HG03159 (cell line): ENCODE measurements at regions not wholly inside any gene's neighbourhood (a gene's known extent, or its start where the extent isn't known, plus 50 kb on each side); places are given as distances from the start of the nearest gene placed in this dataset.

Experiments used
- ATAC-seq: cut with Tn5 transposase; IDR thresholded peaks from one replicate; pipeline ENCODE4 v1.9.1; 2021; ENCODE audit warnings: mild to moderate bottlenecking, moderate library complexity; ENCODE audit not compliant: unreplicated experiment

DNA sequence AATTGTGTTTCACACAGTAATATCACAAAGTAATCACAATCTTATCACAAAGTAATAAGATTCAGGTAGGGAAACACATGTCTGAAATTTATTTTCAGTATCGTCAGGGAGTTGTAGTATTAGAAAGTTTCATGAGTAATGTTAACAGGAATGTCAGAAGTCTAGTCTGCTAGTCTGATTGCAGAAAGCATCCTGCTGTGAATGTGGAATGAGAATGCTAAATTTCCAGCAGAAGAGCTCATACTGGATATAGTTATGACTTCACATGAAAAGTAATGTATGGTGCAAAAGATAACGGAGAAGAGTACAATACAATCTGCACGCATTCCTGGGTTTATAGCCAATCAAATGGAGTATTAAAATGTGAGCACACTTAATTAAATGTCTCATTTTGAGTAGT, 494.7 kb upstream of the SETBP1 start:
- no peak for ATAC-seq

DNA sequence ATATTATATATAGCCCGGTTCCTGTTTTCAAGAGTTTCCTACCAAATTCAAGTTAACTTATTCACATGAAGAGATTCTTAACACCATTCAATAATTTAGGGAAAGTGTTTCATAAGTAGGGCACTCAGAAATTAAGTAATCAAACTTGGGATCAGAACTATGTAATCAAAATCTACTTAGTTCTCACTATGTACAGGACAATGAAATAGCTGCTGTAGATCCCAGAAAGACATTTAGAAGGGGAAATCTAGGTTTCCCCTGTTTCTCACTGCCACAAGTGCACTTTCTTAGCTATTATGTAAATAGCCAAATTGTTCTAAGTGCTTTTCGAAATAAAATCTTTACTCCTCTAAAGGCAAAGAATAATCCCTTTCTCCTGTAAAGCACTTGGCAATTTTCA, 493.6 kb upstream of the SETBP1 start:
- ATAC-seq: no peak

DNA sequence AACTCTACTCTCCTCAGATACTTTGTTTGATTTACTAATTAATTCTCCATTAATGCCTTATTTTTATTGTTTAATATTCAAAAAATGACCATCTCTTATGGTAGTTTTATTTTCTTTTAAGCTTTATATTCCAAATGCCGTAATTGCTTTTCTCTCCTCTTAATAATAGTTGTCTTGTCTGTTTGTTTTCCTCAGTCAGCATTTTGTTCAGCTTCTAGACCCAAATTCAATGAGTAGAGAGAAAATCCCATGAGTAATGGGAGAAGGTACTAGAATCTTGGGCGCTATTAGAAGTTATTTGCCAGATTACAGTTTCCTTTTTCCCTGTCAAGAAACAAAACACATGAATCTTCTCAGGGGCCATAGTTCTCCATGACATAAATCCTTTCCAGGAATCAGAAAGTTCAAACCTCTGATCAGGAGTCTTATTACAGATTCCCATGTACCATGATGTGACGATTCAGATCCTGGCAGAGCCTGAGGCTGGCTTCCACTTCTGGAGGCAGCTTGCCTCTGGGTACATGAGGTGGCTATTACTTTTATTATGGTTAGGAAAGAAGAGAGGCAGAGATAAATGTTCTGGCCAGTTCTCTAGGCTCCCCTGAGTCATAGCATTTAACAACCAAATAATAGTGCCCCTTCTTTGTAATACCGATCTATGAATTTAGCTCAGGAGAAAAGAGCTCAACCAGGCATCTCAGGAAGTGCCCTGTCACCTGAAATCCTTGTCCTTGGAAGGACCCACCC, 485.1 kb upstream of the SETBP1 start:
- ATAC-seq: no peak

DNA sequence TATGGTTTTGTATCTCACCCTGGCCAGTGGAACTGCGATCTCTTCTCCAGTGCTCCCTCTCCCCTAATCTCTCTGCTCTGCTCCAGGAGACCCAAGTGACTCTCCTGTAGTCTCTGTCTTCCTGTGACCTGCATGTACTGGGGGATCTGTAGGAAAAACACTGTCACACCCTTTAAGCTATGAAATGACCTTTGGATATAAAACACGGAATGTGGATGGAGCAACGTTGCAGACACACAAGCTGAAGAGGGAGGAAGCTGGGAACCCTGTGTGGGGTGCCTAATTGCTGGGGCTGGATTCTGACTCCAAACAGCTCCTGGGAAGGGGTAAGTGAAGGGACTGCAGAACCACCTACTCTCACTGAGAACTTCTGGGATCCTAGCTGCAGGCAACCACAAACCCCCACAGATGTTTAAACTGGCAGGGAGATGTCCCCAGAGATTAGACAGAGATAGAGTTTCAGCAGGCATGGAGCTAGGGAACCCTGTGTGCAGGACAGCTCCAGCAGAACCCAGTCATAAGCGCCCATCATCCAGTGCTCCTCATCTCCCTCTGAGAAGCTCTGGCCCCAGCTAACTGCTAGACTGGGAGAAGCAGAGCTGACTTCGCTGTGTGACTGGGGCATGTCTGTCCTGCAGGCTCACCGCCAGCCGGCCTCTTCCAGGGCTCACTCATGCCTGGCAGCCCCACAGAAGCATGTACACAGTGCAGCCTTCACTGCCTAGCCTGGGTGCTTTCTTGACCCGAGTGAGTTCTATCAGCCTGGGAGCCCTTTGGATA, 482.7 kb upstream of the SETBP1 start:
- no peak for ATAC-seq

DNA sequence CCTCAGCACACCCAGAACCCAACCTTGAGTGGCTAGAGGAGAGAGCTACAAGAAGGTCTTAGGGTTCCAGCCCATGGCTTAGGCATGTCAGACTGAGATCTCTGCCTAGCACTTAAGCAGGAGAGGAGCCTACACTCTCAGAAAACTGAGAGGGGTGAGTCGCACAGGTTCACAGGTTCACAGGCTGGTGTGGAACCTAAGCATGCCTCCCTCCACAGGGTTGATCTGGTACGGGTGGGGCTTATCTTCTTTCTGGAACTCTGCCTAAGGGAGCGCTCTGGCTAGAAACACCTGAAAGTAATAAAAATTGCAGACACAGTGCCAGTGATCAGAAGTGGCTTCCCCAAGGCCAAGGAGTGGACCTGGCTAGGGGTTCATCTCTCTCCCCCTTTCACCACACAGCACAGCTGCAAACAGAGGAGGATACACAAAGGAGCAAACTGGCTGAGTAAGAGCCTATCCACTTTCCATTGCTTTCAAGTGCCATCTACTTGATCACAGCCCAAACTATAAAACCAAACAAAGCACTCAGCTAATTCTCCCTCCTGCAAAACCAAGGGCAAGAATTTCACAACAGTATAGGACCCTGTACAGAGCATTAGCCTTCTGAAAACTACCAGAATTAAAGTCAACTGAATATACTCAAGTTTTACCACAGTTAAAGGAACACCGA, 481.9 kb upstream of the SETBP1 start:
- ATAC-seq: no peak

DNA sequence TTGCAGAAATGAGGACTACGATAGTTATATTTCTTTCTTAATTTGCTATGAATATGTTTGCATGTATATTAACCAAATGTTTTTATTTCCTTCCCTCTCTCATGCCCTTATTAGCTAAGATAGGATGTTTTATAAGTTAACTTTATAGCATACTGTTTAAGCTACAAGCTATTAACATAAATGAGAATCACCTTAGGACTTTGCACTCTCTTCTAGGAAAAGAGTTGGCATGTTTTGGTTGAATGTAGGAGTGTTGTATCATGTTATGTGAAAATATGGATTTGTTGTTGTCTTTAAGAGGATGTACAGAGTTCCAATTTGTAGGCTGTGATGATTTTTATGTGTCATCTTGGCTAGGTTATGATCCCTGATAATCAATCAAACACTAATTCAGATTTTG, 467.4 kb upstream of the SETBP1 start:
- ATAC-seq: no peak

DNA sequence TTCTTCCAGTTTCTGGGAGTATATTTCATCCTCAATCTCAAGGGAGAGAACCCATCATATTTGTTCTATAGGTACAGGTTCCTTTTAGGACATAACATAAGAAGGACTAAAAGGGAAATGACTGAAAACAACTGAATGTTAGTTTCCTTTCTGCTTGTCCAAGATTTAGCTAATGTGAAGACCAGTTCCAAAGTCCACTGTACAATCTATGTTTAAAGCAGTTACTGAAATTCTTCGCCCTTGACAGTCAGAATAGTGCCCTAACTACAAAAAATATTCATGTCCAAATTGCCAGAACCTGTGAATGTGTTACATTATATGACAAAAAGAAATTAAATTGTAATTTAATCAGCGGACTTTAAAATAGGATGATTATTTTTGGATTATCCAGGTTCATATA, 466.3 kb upstream of the SETBP1 start:
- no peak for ATAC-seq

DNA sequence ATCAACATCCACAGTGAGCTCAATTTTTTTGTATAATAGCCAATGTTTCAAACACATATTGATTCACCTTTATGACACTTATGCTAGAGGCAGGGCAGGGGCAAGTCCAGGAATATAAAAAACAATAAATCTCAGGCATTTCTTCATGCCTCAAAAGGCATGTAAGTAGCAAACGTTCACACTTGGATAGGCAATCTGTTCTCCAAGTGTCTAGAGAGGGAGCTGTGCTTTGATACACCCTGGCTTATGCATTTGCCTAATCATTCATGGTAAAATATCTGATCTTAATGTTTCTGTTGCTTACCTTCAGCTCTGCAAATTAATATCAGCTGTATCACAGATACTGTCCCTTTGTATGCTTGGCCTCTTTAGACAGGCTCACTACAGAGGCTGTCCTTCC, 464.5 kb upstream of the SETBP1 start:
- no peak for ATAC-seq

DNA sequence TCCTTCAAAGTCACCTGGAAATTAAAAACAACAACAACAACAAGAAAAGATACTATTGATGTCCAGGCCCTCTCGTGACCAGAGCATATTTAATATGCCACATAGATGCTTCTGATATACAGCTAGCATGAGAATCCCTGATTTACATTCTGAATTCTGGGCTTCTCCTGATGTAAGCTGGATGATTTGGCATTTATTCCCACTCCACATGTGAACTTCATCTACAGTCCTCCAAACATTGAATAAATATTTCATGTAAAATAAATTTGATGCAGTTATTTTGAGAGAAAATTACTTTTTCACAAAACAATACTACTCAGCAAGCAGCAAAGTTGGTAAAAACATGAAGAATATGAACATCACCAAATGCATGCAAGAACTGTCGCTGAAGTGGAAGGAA, 453.2 kb upstream of the SETBP1 start:
- ATAC-seq: no peak

DNA sequence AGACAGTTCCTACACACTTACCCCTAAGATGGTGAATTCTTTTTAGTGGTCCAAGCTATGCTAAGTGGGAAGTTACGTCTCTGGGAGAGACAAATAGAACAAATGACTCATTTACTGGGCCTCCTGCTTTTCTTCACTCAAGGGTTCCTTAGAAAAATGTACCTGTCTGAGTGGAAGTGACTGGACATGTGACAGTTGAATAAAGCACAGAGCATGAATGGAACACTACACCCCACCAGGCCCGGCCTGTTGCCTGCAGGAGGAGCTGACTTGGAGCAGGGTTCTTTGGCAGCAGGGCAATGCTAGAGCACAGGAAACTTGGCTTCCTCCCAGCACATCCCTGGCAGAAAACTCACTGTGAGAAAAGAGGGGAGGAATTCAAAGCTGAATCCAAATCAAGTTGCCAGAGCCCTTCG, 451.0 kb upstream of the SETBP1 start:
- ATAC-seq: no peak

DNA sequence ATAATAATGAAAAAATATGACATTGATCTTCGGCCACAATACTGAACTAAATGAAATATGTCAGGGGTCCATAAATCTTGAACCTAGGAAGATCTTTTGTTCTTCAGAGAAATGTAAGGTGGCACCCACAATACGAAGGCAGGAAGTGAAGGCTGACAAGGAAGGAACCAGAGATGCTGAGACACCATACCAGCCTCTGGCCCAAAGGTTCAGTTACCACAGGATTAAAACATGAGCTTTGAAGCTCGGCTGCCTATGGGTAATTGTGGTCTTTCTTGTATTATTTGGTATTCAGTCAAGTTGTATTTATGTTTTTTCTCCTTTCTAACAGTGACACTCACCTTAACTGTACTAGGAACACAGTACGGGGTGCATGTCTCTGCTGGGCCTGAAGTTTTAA, 448.8 kb upstream of the SETBP1 start:
- no peak for ATAC-seq

DNA sequence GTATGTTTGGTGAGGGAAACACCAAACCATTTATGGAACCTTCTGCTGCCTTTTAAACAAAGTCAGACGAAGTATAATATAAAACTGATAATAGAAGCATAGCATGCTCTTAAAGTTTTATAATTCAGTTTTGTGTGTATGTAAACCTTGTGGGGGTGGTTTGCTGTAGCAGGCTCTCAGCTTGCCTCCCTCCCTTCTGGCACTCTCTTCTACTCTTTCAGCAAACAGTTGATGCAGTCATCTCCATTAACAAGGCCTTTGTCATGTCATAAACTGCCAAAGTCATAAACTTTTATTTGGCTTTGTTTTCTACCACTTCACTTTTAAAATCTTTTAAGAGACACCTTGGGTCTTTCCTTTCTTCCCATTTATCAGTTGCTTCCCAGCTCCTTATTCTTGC, 448.2 kb upstream of the SETBP1 start:
- ATAC-seq: no peak

DNA sequence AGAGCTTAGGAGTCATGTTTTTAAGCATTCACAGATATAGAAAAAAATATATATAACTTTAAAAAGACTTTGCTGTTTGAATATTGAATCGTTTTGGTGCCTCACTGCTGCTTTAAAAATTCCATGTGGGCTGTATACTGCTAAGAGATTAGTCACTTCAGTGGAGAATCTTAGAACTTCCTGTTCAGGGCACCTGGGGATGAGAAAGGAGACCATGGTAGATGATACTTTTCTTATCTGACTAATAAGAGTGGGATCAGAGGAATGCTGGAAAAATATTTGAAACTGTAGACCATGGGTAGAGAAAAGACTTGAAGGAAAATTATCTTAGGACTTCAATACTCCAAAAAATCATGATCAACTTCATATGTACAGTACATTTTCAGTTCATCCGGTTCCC, 442.2 kb upstream of the SETBP1 start:
- no peak for ATAC-seq

DNA sequence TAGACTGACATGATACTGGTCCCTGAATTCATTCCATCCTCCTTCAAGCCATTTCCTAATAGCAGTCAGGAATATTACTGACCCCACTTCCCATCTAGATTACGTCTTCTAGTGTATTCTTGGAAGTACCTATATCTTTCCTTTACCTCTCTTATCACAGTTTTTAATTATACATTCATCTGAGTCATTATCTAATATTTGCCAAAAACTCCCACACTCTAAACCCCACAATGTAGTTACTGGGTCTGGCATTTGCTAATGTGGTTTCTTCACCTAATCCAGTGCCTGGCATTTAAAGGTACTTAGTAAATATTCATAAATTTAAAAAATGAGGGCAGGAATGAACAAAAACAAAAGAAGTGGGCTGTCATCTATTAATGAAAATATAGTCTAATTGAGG, 441.8 kb upstream of the SETBP1 start:
- ATAC-seq: no peak

DNA sequence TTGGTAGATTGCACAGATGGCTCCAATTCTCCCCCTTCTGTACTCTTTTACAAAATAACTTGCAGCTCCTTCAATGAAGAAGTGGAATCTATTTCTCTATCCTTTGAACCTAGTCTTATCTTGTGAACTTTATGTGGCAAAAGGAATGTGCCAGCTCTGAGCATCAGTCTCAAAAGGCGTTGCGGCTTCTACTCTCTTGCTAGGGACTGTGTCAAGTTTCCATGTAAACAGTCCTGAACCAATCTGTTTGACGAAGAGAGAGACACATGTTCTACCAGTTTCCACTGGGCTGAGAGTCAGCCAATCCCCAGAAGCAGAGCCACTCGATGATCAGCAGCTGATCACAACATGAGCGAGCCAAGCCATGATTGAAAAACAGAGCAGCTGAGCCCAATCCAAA, 439.7 kb upstream of the SETBP1 start:
- no peak for ATAC-seq

DNA sequence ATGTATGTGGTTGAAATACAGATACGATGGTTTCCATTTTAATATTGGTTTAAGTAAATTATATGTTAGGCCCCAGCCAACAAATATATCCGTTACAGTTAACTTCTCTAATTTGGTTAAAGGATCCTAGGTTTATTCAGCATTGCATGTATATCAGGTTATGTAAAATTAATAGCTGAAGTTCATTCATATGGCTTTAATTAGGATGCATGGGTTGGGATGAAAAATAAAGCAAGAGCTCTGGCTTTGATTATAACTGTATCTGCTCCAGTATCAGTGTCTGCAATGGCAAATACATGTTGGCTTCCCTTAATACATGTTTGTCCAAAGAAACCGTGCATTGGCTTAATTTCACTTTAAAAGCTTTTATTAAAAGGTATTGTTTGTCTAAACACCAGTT, 435.7 kb upstream of the SETBP1 start:
- no peak for ATAC-seq

DNA sequence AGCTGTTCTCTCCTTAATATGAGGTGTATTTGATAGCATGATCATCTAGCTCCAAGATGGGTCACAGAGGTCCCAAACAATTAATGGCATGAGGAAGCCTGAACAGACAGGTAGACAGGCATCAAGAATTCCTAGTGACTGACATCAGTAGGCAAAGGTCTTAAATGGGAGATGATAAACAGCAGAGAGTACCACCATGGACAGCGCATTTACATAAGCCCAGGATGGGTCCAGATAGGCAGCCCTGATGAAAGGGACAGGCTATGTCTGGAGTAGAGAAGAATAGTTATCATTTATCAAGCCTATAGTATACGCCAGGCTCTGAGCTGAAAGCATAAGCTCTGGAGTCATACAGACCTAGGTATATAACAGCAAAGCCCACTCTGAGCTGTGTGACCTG, 434.7 kb upstream of the SETBP1 start:
- ATAC-seq: no peak

DNA sequence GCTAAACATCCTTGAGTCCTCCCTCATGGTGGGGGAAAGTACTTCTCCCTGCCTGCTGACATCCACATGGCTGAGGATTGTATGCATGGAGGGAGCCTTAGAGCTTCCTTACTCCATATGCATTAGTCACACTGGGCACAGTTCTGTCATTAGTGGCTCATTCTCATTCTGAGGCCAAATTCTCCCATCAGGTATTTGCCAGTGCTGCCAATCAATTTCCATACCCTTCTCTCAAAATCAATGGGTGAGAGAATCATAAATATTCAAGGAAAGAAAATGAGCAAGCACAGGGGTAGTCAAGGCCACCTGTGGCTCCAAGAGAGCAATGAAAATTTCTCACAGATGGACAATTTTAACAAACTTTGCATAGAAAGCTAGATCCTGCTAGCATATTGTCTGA, 422.6 kb upstream of the SETBP1 start:
- ATAC-seq: no peak

DNA sequence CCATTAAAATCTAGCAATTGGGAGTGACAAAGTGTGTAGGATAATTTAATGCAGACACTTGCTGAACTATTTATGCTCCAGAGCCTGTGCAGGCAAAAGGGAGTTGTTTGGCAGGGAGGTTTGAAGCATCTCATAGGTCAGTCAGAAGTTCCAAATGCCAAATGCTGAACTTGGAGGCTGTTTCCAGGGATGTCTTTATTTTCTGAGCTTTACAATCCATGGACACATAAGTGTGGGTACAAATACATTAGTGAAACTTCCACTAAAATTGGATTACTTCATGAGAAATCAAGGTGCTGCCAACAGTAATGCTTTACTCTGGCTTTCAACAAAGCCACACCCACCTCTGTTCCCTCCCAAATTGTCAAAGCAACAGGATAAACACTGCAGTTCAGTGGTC, 422.1 kb upstream of the SETBP1 start:
- no peak for ATAC-seq

DNA sequence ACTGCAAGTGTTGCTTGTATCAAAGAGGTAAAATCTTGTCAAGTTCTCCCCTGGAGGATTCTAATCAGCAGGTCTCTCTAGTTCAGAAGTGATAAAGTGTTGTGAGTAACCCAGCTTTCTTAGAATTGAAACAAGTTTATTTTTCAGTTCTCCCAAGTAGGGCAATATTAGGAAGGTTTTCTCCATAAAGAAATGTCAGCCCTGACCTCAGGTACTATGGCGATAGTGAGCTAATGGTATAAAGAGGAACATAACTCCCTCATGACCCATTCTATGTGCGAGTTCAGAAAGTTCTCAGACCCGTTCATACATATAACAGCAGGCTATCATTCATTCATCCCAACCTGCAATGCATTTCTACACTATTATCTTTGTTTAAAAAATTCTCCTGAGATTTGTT, 421.1 kb upstream of the SETBP1 start:
- no peak for ATAC-seq

DNA sequence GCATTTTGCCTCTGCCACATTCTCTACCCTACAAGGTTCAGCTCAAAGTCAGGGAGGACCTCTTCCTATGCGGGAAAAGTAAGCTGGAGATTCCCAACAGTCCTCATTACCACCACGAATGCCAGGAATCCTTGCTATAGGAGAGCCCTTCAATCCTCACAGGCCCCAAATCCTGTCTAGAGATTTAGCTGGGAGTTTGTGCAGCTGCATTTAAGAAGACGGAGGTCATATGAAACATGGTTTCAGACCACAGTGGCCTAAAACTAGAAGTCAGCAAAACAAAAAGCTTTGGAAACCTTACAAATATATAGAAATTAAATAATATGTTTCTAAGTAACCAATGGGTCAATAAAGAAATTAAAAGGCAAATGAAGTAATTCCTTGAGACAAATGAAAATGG, 415.3 kb upstream of the SETBP1 start:
- ATAC-seq: no peak

DNA sequence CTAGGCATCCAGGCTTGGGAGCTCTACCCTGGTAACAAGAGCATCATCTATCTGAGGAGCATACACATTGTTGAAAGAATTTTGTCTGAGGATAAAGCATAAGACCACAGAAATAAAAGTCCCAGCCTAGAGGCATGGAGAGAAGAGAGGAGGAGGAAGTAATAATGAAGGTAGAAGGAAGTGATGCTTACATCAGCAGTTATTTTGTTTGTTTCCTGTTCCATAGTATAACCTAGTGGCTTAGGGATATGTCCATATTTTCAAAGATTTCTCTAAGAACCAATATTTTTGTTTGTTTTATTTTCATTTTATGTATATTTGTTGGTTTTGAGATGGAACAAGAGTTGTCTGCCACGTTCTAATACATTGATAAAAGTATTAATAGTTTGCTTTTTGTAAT, 407.4 kb upstream of the SETBP1 start:
- ATAC-seq: no peak
